A673 (cell line): ENCODE measurements at regions not wholly inside any gene's neighbourhood (a gene's known extent, or its start where the extent isn't known, plus 50 kb on each side); places are given as distances from the start of the nearest gene placed in this dataset.

Source experiments
- BruUV-seq: library from RNA; stranded (reverse); fragments of 400-500 nt; replicated peaks from 2 replicates; lab custom pipeline; 2021; lab: Mats Ljungman, UMichigan
- CTCF ChIA-PET: fragments of 300-600 bp; sonication (Branson Sonifier 250); formaldehyde crosslinking; loops from one replicate; lab custom pipeline; 2022; ENCODE audit warnings: antibody characterized with exemption; lab: Charles Lee
- POLR2A ChIA-PET: fragments of 300-600 bp; sonication (Branson Sonifier 250); formaldehyde crosslinking; loops from one replicate; lab custom pipeline; 2022; ENCODE audit warnings: antibody characterized with exemption; ENCODE audit not compliant: low non-redundant PET; lab: Charles Lee
- DNase-seq: peaks from one replicate; pipeline ENCODE4 v3.0.0-alpha.2; 2015; ENCODE audit warnings: low spot score
- H3K27ac ChIP-seq: fragments of 200-600 bp; sonication (generic); 2 replicates; pipeline ENCODE4 v1.5.1; 2016; ENCODE audit warnings: mixed run types, low read depth, mild to moderate bottlenecking, mixed read lengths, antibody characterized with exemption, low read length; ENCODE audit not compliant: poor library complexity, severe bottlenecking
- H3K27me3 ChIP-seq: fragments of 200-600 bp; sonication (generic); replicated peaks from 2 replicates; pipeline ENCODE4 v1.6.1; 2017; ENCODE audit warnings: mixed run types, low read depth, mild to moderate bottlenecking, mixed read lengths, antibody characterized with exemption, low read length; ENCODE audit not compliant: insufficient read depth, poor library complexity
- H3K36me3 ChIP-seq: fragments of 200-600 bp; sonication (generic); 2 replicates; pipeline ENCODE4 v1.6.1; 2016; ENCODE audit warnings: mixed run types, mild to moderate bottlenecking, mixed read lengths, antibody characterized with exemption, low read length; ENCODE audit not compliant: insufficient read depth, poor library complexity, severe bottlenecking
- H3K4me1 ChIP-seq: fragments of 200-600 bp; sonication (generic); 2 replicates; pipeline ENCODE4 v1.6.1; 2017; ENCODE audit warnings: mixed run types, mild to moderate bottlenecking, mixed read lengths, antibody characterized with exemption, low read length; ENCODE audit not compliant: insufficient read depth, poor library complexity, severe bottlenecking
- H3K4me3 ChIP-seq: fragments of 200-600 bp; sonication (generic); 2 replicates; pipeline ENCODE4 v1.5.1; 2016; ENCODE audit warnings: low read depth, mixed run types, mild to moderate bottlenecking, mixed read lengths, low read length; ENCODE audit not compliant: poor library complexity, severe bottlenecking
- H3K9me3 ChIP-seq: fragments of 200-600 bp; sonication (generic); 2 replicates; pipeline ENCODE4 v1.6.1; 2016; ENCODE audit warnings: mixed run types, low read depth, mild to moderate bottlenecking, mixed read lengths, antibody characterized with exemption, low read length; ENCODE audit not compliant: poor library complexity, severe bottlenecking
- EZH2 ChIP-seq: fragments of 200-600 bp; sonication (generic); IDR thresholded peaks from 2 replicates; pipeline ENCODE4 v1.6.1; 2017; ENCODE audit warnings: borderline replicate concordance, low read depth, mild to moderate bottlenecking, mixed read lengths, antibody characterized with exemption, low read length; ENCODE audit not compliant: poor library complexity, severe bottlenecking
- intact Hi-C: fragments of 100-400 bp; cut with micrococcal nuclease; formaldehyde crosslinking; loops from one replicate; pipeline ENCODE4 v1.10.0; 2022; ENCODE audit not compliant: unreplicated experiment
- TF ChIP-seq, protein P1 (sequence below): fragments of 300-800, 200-600 bp; sonication (generic); conservative IDR thresholded peaks from 2 replicates; pipeline ENCODE4 v1.5.1; 2017; ENCODE audit warnings: low read depth, mild to moderate bottlenecking, antibody characterized with exemption, low read length, moderate library complexity, mixed read lengths

DNA sequence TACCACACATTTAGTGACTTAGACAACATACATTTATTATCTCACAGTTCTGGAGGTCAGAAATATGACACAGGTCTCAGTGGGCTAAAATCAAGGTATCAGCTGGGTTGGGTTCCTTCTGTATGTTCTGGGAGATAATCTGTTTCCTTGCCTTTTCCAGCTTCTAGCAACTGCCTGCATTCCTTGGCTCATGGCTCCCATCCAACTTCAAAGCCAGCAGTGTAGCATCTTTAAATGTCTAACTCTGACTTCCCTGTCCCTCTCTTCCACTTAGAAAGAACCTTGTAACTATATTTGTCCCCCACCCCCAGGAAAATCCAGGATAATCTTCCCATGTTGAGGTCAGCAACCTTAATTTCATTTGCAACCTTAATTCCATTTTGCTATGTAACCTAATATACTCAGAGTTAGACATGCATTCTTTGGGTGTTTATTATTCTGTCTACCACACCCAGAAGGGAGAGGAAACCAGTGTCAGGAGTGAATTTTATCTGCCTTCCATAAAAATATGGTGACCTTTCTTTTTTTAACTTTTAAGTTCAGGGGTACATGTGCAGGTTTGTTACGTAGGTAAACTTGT is 57.3 kb upstream of the SMIM30 start:
- ChIA-PET CTCF (no interaction called here), POLR2A (no interaction called here)
- H3K9me3 ChIP-seq: no peaks in the 10 kb centered on the region
- no TSS peak for BruUV-seq
- TF ChIP-seq EZH2: no peak
- TF ChIP-seq, protein P1, sequence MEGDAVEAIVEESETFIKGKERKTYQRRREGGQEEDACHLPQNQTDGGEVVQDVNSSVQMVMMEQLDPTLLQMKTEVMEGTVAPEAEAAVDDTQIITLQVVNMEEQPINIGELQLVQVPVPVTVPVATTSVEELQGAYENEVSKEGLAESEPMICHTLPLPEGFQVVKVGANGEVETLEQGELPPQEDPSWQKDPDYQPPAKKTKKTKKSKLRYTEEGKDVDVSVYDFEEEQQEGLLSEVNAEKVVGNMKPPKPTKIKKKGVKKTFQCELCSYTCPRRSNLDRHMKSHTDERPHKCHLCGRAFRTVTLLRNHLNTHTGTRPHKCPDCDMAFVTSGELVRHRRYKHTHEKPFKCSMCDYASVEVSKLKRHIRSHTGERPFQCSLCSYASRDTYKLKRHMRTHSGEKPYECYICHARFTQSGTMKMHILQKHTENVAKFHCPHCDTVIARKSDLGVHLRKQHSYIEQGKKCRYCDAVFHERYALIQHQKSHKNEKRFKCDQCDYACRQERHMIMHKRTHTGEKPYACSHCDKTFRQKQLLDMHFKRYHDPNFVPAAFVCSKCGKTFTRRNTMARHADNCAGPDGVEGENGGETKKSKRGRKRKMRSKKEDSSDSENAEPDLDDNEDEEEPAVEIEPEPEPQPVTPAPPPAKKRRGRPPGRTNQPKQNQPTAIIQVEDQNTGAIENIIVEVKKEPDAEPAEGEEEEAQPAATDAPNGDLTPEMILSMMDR: no peak
- intact Hi-C loops: no loop called here
- no peaks in the 10 kb centered on the region for H3K27me3 ChIP-seq
- no peak overlapping the region for H3K27ac ChIP-seq
- no peak for DNase-seq
- no peaks in the 10 kb centered on the region for H3K4me1 ChIP-seq
- no peak overlapping the region for H3K4me3 ChIP-seq
- no peaks in the 10 kb centered on the region for H3K36me3 ChIP-seq

DNA sequence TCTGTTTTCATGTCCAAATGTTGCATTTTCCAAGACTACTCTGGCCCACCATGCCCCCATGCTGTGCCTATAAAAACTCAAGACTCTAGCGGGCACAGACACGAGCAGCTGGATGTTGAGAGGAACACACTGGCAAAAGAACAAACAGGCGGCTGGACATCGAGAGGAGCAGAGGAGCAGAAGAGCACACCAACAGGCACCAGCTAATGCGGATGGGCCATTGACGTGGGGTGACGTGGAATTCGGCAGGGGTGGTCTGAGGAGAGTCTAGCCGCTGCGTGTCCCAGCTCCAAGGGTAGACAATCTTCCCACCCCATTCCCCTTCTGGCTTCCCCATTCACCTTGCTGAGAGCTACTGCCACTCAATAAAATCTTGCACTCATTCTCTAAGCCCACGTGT is 54.4 kb upstream of the SMIM30 start:
- POLR2A ChIA-PET: no interaction called here
- Histone ChIP-seq H3K36me3 (no peaks in the 10 kb centered on the region), H3K27me3 (no peaks in the 10 kb centered on the region), H3K4me3 (no peak overlapping the region), H3K27ac (no peak overlapping the region), H3K4me1 (no peaks in the 10 kb centered on the region), H3K9me3 (no peaks in the 10 kb centered on the region)
- no peak for DNase-seq
- BruUV-seq: no TSS peak
- TF ChIP-seq, protein P1: no peak
- no peak for TF ChIP-seq EZH2
- CTCF ChIA-PET: no interaction called here
- intact Hi-C loops: no loop called here

DNA sequence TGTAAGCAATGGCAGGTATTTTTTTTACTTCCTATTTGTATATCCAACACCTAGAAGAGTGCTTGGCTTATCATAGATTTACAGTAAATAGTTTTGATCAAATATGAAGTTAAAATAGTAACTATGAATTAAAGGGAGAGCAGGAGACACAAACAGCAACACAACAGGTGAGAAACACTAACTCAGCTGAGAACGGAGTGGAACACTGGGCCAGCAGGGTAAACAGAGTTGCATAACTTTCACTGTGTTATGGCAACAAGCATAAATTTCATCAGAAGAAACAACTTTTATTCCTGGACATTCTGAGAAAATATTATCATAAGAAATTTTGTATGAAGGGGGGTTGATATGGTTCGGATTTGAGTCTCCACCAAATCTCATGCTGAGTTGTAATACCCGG is 52.2 kb upstream of the SMIM30 start:
- Histone ChIP-seq H3K36me3 (no peaks in the 10 kb centered on the region), H3K4me3 (no peak overlapping the region), H3K27me3 (no peaks in the 10 kb centered on the region), H3K9me3 (no peaks in the 10 kb centered on the region), H3K27ac (no peak overlapping the region), H3K4me1 (no peaks in the 10 kb centered on the region)
- DNase-seq: no peak
- no TSS peak for BruUV-seq
- TF ChIP-seq, protein P1: no peak
- intact Hi-C loops: no loop called here
- CTCF ChIA-PET: no interaction called here
- POLR2A ChIA-PET: no interaction called here
